HEK293T (cell line): ENCODE measurements at regions not wholly inside any gene's neighbourhood (a gene's known extent, or its start where the extent isn't known, plus 50 kb on each side); places are given as distances from the start of the nearest gene placed in this dataset.

Experiments used
- ARNT ChIP-seq: fragments of 450-650 bp; IDR thresholded peaks from 2 replicates; pipeline ENCODE4 v1.6.1; 2017; ENCODE audit warnings: mild to moderate bottlenecking
- BHLHE40 ChIP-seq: fragments of 450-650 bp; IDR thresholded peaks from 2 replicates; pipeline ENCODE4 v1.6.1; 2016; ENCODE audit warnings: mild to moderate bottlenecking, moderate library complexity, borderline replicate concordance
- ELF4 ChIP-seq: fragments of 450-650 bp; IDR thresholded peaks from 2 replicates; pipeline ENCODE4 v1.6.1; 2017; ENCODE audit warnings: antibody characterized with exemption
- FOXK2 ChIP-seq: fragments of 450-650 bp; IDR thresholded peaks from 2 replicates; pipeline ENCODE4 v1.6.1; 2016; ENCODE audit warnings: mild to moderate bottlenecking
- FOXM1 ChIP-seq: fragments of 450-650 bp; IDR thresholded peaks from 2 replicates; pipeline ENCODE4 v1.6.1; 2017; ENCODE audit warnings: mild to moderate bottlenecking, borderline replicate concordance
- HDGF ChIP-seq: fragments of 450-650 bp; IDR thresholded peaks from 2 replicates; pipeline ENCODE4 v1.6.1; 2017; ENCODE audit warnings: antibody characterized with exemption, borderline replicate concordance
- L3MBTL2 ChIP-seq: fragments of 450-650 bp; conservative IDR thresholded peaks from 2 replicates; pipeline ENCODE4 v1.6.1; 2016; ENCODE audit warnings: mild to moderate bottlenecking
- LEF1 ChIP-seq: fragments of 450-650 bp; IDR thresholded peaks from 2 replicates; pipeline ENCODE4 v1.6.1; 2017; ENCODE audit warnings: mild to moderate bottlenecking, borderline replicate concordance
- NFRKB ChIP-seq: fragments of 450-650 bp; IDR thresholded peaks from 2 replicates; pipeline ENCODE4 v1.6.1; 2016; ENCODE audit warnings: mild to moderate bottlenecking, moderate library complexity
- SP1 ChIP-seq: fragments of 450-650 bp; IDR thresholded peaks from 2 replicates; pipeline ENCODE4 v1.6.1; 2017
- SUZ12 ChIP-seq: fragments of 450-650 bp; IDR thresholded peaks from 2 replicates; pipeline ENCODE4 v1.6.1; 2016; ENCODE audit warnings: mild to moderate bottlenecking

- TF ChIP-seq FOXK2, result no peak
- no peak for TF ChIP-seq NFRKB
- TF ChIP-seq HDGF, result no peak
- no peak for TF ChIP-seq ARNT
- no peak for TF ChIP-seq SUZ12
- TF ChIP-seq FOXM1, result no peak
- no peak for TF ChIP-seq L3MBTL2
- TF ChIP-seq SP1, result no peak
- no peak for TF ChIP-seq ELF4
- TF ChIP-seq LEF1, result no peak
- TF ChIP-seq BHLHE40, result no peak
These were observed 290.1 kb downstream of the HINT1 start for GRCh38 chr5:130874861-130875417.
